Iris pigment epithelial cell (primary cell): ENCODE measurements at regions not wholly inside any gene's neighbourhood (a gene's known extent, or its start where the extent isn't known, plus 50 kb on each side); places are given as distances from the start of the nearest gene placed in this dataset.

Source experiments
- DNase-seq: peaks from one replicate; pipeline ENCODE4 v3.0.0-alpha.2; 2011; ENCODE audit warnings: low read depth

- no peak for DNase-seq
These were observed 77.7 kb upstream of the MAP4K3 start for GRCh38 chr2:39514825-39515224.

- no peak for DNase-seq
These were observed 78.3 kb upstream of the MAP4K3 start for GRCh38 chr2:39515273-39515896.

GRCh38 chr2:39515897-39516346, 78.8 kb upstream of the MAP4K3 start:
- no peak for DNase-seq

GRCh38 chr2:39516347-39517101, 79.4 kb upstream of the MAP4K3 start:
- peak; percentile 74 for DNase-seq

GRCh38 chr2:39517102-39517436, 80.0 kb upstream of the MAP4K3 start:
- no peak for DNase-seq

- no peak for DNase-seq
These were observed 80.5 kb upstream of the MAP4K3 start for GRCh38 chr2:39517622-39518021.

- DNase-seq = no peak
These were observed 82.8 kb upstream of the MAP4K3 start for GRCh38 chr2:39519886-39520285.

- no peak for DNase-seq
These were observed 84.9 kb upstream of the MAP4K3 start for GRCh38 chr2:39521876-39522517.

GRCh38 chr2:39522518-39522877, 85.4 kb upstream of the MAP4K3 start:
- DNase-seq = no peak

- DNase-seq = peak; percentile 97
These were observed 86.4 kb upstream of the MAP4K3 start for GRCh38 chr2:39523308-39524044.

- DNase-seq = peak; percentile 68
These were observed 87.0 kb upstream of the MAP4K3 start for GRCh38 chr2:39524061-39524460.

GRCh38 chr2:39524756-39525635, 87.9 kb upstream of the MAP4K3 start:
- peak; percentile 52 for DNase-seq

GRCh38 chr2:39525636-39526412, 88.7 kb upstream of the MAP4K3 start:
- DNase-seq = no peak

- no peak for DNase-seq
These were observed 91.6 kb upstream of the MAP4K3 start for GRCh38 chr2:39528701-39529100.

- no peak for DNase-seq
These were observed 92.8 kb upstream of the MAP4K3 start for GRCh38 chr2:39529836-39530235.

GRCh38 chr2:39530411-39530866, 93.4 kb upstream of the MAP4K3 start:
- peak; percentile 89 for DNase-seq

GRCh38 chr2:39531220-39531777, 94.2 kb upstream of the MAP4K3 start:
- no peak for DNase-seq

GRCh38 chr2:39532933-39533332, 95.8 kb upstream of the MAP4K3 start:
- DNase-seq = no peak

GRCh38 chr2:39534095-39534711, 97.1 kb upstream of the MAP4K3 start:
- no peak for DNase-seq

- no peak for DNase-seq
These were observed 98.6 kb upstream of the MAP4K3 start for GRCh38 chr2:39535636-39536185.
